NB4 (cell line): ENCODE measurements at regions not wholly inside any gene's neighbourhood (a gene's known extent, or its start where the extent isn't known, plus 50 kb on each side); places are given as distances from the start of the nearest gene placed in this dataset.

Experiments
- MYC ChIP-seq: IDR thresholded peaks from 2 replicates; pipeline ENCODE4 v1.6.1; 2011; ENCODE audit warnings: low read depth, low read length
- POLR2A ChIP-seq: IDR thresholded peaks from 2 replicates; pipeline ENCODE4 v1.6.1; 2011; ENCODE audit warnings: mild to moderate bottlenecking; ENCODE audit not compliant: insufficient read length; ENCODE audit errors: extremely low read depth
- TF ChIP-seq, protein P1 (sequence below): IDR thresholded peaks from one replicate; pipeline ENCODE4 v1.5.1; 2012; ENCODE audit warnings: low read depth, low read length
- TF ChIP-seq, protein P2 (sequence below): IDR thresholded peaks from 2 replicates; pipeline ENCODE4 v1.6.1; 2011; ENCODE audit warnings: low read depth, low read length

DNA sequence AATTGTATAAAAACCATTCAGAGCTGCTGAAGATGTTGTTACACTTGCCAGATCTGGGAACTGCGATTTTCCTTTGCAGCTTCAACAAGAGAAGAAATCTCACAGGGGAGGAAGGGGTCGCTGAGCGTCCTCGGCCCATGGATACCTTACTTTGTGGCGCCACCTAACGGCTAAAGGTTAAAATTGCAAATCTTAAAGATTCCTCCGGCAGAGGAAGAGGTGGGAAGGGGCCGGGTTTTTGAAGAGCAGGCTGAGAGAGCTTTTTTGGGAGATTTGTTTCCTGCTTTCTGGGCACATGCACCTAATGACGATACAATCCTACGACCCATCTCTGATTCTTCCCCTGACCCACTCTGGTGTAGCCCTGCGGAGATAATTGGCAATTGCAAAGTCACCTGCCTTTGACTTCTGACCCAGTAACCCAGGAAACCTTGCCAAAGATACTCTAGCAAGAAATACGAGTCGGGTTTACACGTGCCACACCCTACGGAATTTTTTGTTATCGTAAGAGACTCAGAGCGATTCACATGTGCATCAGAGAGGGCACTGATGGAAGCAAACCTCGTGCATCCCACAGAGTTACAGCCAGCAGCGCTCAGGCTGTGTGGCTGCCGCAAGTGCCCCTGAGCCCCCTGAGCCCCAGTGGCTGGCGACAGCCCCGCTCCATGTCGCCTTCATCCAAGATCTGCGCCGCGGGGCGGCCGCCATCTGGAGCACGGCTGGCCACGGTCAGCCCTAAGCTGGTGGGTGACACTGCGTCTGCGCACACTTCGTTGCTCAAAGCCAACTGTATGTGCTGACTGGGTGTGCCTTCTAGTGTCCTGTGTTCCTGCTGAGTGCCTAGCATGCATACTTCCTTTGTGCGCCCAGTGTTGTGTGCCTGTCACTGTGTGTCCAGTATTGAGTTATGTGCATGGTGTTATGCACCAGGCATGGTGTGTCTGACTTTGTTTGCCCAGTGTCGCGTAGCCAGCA, 55.2 kb upstream of the CHRNA7 start:
- TF ChIP-seq, protein P1, sequence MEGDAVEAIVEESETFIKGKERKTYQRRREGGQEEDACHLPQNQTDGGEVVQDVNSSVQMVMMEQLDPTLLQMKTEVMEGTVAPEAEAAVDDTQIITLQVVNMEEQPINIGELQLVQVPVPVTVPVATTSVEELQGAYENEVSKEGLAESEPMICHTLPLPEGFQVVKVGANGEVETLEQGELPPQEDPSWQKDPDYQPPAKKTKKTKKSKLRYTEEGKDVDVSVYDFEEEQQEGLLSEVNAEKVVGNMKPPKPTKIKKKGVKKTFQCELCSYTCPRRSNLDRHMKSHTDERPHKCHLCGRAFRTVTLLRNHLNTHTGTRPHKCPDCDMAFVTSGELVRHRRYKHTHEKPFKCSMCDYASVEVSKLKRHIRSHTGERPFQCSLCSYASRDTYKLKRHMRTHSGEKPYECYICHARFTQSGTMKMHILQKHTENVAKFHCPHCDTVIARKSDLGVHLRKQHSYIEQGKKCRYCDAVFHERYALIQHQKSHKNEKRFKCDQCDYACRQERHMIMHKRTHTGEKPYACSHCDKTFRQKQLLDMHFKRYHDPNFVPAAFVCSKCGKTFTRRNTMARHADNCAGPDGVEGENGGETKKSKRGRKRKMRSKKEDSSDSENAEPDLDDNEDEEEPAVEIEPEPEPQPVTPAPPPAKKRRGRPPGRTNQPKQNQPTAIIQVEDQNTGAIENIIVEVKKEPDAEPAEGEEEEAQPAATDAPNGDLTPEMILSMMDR, result peak; percentile 54
- TF ChIP-seq POLR2A, result no peak
- TF ChIP-seq, protein P2, sequence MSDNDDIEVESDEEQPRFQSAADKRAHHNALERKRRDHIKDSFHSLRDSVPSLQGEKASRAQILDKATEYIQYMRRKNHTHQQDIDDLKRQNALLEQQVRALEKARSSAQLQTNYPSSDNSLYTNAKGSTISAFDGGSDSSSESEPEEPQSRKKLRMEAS, result no peak
- no peak for TF ChIP-seq MYC
